A549 (cell line): ENCODE measurements at regions not wholly inside any gene's neighbourhood (a gene's known extent, or its start where the extent isn't known, plus 50 kb on each side); places are given as distances from the start of the nearest gene placed in this dataset.

Experiments used
- CBX8 ChIP-seq: fragments of 200-600 bp; sonication (generic); IDR thresholded peaks from 2 replicates; pipeline ENCODE4 v1.6.1; 2016
- CEBPB ChIP-seq, 2 experiments: fragments of >200 bp in 1 of 2; sonication (Bioruptor Twin) in 1 of 2; formaldehyde crosslinking in 1 of 2; IDR thresholded peaks; 2 replicates each; pipeline ENCODE4 v1.6.1; 2012 to 2016
- CHD2 ChIP-seq: fragments of 150-350 bp; IDR thresholded peaks from 2 replicates; pipeline ENCODE4 v1.6.1; 2014; ENCODE audit warnings: low read length; ENCODE audit not compliant: partially characterized antibody
- CTCF ChIP-seq: fragments of >200 bp; sonication (Bioruptor Twin); formaldehyde crosslinking; IDR thresholded peaks from 3 replicates; pipeline ENCODE4 v1.5.1; 2016
- ELK1 ChIP-seq: fragments of 150-350 bp; IDR thresholded peaks from 2 replicates; pipeline ENCODE4 v1.6.1; 2014; ENCODE audit warnings: low read depth, mild to moderate bottlenecking, low read length
- EP300 ChIP-seq, 2 experiments: fragments of >200 bp; sonication (Bioruptor Twin); formaldehyde crosslinking; IDR thresholded peaks; 2 replicates in 1 of 2; 3 replicates in 1 of 2; pipeline ENCODE4 v1.6.1; 2016 to 2017
- HOXA7 ChIP-seq: fragments of 250-450 bp; sonication (Bioruptor Pico); IDR thresholded peaks from 2 replicates; pipeline ENCODE4 v1.5.0; 2020; ENCODE audit warnings: mild to moderate bottlenecking, moderate library complexity
- PBX3 ChIP-seq: IDR thresholded peaks from 2 replicates; pipeline ENCODE4 v1.6.1; 2012
- POLR2A ChIP-seq: IDR thresholded peaks from 2 replicates; pipeline ENCODE4 v1.6.1; 2012; ENCODE audit warnings: mild to moderate bottlenecking, low read length
- RAD21 ChIP-seq, 2 experiments: fragments of >200 bp in 1 of 2; sonication (Bioruptor Twin) in 1 of 2; formaldehyde crosslinking in 1 of 2; IDR thresholded peaks in 1 of 2; conservative IDR thresholded peaks in 1 of 2; 2 replicates in 1 of 2; 3 replicates in 1 of 2; pipeline ENCODE4 v1.6.1; 2012 to 2018; ENCODE audit warnings: inconsistent platforms in 1 of 2
- RCOR1 ChIP-seq: fragments of 150-350 bp; IDR thresholded peaks from 2 replicates; pipeline ENCODE4 v1.6.1; 2014; ENCODE audit warnings: antibody characterized with exemption, low read length, low read depth
- REST ChIP-seq: fragments of 200-600 bp; sonication (generic); IDR thresholded peaks from 2 replicates; pipeline ENCODE4 v1.6.1; 2016; ENCODE audit warnings: antibody characterized with exemption, mild to moderate bottlenecking, moderate library complexity
- TF ChIP-seq, protein P1 (sequence below): fragments of >200 bp; sonication (Bioruptor Twin); formaldehyde crosslinking; IDR thresholded peaks from 2 replicates; pipeline ENCODE4 v1.6.1; 2016

- TF ChIP-seq RAD21 (conservative IDR thresholded peaks at IDR 0.05 in 1 of 2, IDR thresholded peaks at IDR 0.05 in 1 of 2), result no peak
- no peak for TF ChIP-seq ELK1
- no peak for TF ChIP-seq CTCF
- TF ChIP-seq POLR2A, result no peak
- no peak for TF ChIP-seq RCOR1
- no peak for TF ChIP-seq CBX8
- TF ChIP-seq EP300 (IDR thresholded peaks at IDR 0.05), result no peak
- TF ChIP-seq HOXA7, result no peak
- TF ChIP-seq REST, result no peak
- TF ChIP-seq CEBPB (IDR thresholded peaks at IDR 0.05), result no peak
- TF ChIP-seq PBX3, result no peak
- no peak for TF ChIP-seq CHD2
- TF ChIP-seq, protein P1, sequence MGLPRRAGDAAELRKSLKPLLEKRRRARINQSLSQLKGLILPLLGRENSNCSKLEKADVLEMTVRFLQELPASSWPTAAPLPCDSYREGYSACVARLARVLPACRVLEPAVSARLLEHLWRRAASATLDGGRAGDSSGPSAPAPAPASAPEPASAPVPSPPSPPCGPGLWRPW, result no peak
Observed at GRCh38 chr13:60790620-60791019, 393.6 kb downstream of the TDRD3 start.
